GM19043 (cell line): ENCODE measurements at regions not wholly inside any gene's neighbourhood (a gene's known extent, or its start where the extent isn't known, plus 50 kb on each side); places are given as distances from the start of the nearest gene placed in this dataset.

Source experiments
- ATAC-seq: cut with Tn5 transposase; IDR thresholded peaks from one replicate; pipeline ENCODE4 v1.9.1; 2021; ENCODE audit warnings: low read depth; ENCODE audit not compliant: unreplicated experiment

DNA sequence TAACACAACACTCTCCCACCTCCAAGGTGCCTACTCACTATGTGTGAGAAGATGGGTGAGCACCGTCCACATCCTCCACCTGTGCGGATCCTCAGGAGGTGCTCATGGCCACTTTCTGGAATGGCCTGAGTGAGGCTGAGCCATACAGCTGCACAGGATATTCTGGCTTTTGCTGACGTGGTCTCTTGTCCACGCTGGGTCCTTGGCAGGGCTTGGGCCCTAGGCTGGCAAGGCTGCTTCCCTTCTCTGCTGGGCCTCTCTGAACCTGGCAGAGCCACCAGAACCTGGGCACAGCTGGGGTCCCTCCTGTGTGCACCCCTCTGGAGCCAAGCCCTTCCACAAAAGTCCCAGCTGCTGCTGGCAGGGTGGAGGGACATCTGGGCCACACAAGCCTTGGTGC lies 56.4 kb upstream of the IER5L start:
- no peak for ATAC-seq

DNA sequence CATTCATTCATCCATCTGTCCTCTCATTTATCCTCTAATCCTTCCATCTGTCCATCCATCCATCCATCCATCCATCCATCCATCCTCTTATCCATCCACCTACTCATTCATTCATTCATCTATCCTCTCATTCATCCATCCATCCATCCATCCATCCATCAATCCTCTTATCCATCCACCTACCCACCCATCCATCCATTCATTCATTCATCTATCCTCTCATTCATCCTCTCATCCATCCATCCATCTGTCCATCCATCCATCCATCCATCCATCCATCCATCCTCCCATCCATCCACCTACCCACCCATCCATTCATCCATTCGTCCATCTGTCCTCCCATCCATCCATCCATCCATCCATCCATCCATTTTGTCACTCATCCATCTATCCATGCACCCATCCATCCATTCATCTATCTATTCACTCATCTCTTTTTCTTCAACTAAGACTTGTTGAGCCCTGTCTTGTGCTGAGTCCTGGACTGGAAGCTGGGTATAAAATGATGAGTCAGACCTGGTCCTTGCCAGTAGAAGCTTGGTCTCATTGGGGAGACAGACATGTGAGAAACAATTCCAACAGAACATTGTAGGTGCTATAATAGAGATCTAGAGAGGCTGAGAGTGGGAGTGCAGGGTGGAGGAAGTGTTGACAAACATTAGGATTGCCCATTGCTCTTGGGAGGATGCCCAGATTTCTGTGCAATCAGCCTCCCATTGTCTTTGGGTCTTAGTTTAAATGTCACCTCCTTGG lies 55.0 kb upstream of the IER5L start:
- ATAC-seq = no peak

DNA sequence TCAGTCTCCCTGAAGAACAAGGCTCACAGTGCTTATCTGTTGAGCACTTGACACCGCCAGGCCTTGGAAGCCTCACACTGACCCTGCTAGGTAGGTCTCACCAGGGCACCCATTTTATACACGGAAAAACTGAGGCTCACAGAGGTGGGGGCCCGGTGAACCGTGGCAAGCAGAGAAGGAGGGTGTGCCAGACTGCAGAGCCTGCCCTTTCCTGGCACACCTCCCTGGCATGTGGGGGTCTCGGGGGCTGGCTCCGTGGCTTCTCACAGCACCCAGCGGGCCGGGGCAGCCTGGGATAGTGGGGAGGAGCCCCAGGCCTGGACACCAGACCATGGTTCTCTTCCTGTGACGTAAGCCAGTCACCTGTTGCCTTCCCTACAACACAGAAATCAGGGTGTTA lies 53.7 kb upstream of the IER5L start:
- ATAC-seq = no peak

DNA sequence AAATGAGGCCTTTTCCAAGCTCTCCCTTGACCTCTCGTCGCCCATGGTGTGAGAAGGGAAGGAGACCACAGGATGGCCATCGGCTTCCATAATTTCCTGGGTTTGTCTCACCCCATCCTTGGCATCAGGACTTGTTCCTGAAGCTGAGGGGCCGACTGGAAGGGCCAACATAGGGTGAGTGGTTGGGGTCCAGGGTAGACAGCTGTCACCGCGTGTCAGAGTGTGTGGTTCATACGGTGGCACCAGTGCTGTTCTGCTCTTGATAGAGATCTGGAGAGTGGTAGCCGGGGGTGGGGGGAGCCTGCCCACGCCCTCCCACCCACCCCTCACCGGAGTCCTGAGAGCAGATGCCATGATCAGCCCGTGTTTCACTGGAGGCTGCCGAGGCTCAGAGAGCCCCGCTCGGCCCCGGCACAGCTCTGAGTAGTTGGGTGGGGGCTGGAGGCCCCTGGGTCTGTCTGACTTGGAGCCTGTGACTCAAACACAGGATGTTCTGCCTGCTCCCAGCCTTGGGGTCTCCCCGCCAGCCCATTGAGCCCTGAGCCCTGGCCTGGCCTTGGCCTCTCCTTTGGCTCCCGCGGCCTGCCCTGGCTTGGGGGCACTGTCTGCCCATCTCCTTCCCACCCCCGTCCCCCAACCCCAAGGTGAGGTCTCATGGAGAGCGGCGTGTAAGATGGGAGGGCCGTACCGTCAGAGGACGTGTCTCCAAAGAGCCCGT lies 53.1 kb upstream of the IER5L start:
- ATAC-seq = no peak

DNA sequence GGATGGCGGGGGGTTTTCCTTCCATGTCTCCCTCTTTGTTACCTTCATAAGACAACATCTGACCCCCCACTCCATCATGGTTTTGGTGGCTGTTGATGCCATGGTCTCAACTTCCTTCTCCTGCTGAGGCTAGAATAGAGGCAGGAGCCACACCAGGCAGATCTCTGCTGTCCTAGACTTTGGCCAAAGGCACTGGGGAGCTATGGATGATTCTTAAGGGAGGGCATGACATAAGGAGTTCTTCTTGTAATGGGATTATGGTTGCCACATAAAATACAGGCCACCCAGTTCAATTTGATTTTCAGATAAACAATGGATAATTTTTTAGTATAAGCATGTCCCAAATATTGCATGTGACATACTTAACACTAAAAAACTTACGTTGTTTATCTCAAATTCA lies 52.2 kb upstream of the IER5L start:
- no peak for ATAC-seq
